Liver (tissue), 2 donors: ENCODE measurements at regions not wholly inside any gene's neighbourhood (a gene's known extent, or its start where the extent isn't known, plus 50 kb on each side); places are given as distances from the start of the nearest gene placed in this dataset.

ENCODE experiments used
- YY1 ChIP-seq: IDR thresholded peaks from 2 replicates; pipeline ENCODE4 v1.6.1; 2016; ENCODE audit warnings: antibody characterized with exemption, mild to moderate bottlenecking
- TF ChIP-seq, protein P1 (sequence below): fragments of 150-350 bp; IDR thresholded peaks from 2 replicates; pipeline ENCODE4 v1.5.1; 2017; ENCODE audit warnings: improper control_type of control experiment, low read depth, low read length; ENCODE audit not compliant: missing input control
- donor health status: healthy.

DNA sequence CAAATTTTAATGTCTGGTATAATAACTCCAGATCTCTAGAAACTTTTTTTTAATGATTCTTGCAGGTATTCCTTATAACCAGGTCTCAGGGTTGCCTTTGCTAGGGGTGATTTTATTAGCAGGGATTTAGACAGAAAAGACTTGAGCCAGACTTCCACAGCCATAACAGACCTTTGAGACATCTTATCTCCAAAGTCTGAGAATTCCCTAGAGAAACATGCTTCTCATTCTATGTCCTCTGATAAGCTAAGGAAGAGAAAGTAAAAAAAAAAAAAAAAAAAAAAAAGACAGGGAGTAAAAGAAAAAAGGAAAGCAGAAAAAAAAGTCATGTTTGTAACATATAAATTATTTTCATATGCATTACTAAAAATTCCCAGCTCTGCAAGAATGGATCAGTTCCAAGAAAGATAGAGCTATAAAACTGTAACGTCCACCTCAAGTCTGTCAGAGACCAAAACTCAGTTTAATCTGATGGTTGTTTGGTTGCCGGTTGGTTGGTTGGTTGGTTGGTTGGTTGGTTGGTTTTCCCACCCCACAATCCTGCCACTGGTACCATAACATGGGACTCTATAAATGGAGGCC lies 153.8 kb downstream of the COL6A3 start:
- TF ChIP-seq YY1: no peak
- TF ChIP-seq, protein P1, sequence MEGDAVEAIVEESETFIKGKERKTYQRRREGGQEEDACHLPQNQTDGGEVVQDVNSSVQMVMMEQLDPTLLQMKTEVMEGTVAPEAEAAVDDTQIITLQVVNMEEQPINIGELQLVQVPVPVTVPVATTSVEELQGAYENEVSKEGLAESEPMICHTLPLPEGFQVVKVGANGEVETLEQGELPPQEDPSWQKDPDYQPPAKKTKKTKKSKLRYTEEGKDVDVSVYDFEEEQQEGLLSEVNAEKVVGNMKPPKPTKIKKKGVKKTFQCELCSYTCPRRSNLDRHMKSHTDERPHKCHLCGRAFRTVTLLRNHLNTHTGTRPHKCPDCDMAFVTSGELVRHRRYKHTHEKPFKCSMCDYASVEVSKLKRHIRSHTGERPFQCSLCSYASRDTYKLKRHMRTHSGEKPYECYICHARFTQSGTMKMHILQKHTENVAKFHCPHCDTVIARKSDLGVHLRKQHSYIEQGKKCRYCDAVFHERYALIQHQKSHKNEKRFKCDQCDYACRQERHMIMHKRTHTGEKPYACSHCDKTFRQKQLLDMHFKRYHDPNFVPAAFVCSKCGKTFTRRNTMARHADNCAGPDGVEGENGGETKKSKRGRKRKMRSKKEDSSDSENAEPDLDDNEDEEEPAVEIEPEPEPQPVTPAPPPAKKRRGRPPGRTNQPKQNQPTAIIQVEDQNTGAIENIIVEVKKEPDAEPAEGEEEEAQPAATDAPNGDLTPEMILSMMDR: no peak
